GM12878 (cell line): ENCODE measurements at regions not wholly inside any gene's neighbourhood (a gene's known extent, or its start where the extent isn't known, plus 50 kb on each side); places are given as distances from the start of the nearest gene placed in this dataset.

Experiments
- BCL11A ChIP-seq: IDR thresholded peaks from 2 replicates; pipeline ENCODE4 v1.6.1; 2011; ENCODE audit warnings: low read depth, low read length
- CEBPB ChIP-seq, 2 experiments: fragments of 150-350 bp in 1 of 2; IDR thresholded peaks; 2 replicates each; pipeline ENCODE4 v1.6.1; 2012 to 2014; ENCODE audit warnings: low read depth in 2 of 2, low read length in 2 of 2, borderline replicate concordance in 1 of 2, inconsistent platforms in 1 of 2
- CHD4 ChIP-seq: fragments of 200-600 bp; sonication (generic); IDR thresholded peaks from 2 replicates; pipeline ENCODE4 v1.6.1; 2016; ENCODE audit warnings: mild to moderate bottlenecking
- EED ChIP-seq: sonication (generic); IDR thresholded peaks from 2 replicates; pipeline ENCODE4 v1.6.1; 2016; ENCODE audit warnings: antibody characterized with exemption, low read depth
- EZH2 ChIP-seq: IDR thresholded peaks from 2 replicates; pipeline ENCODE4 v1.6.1; 2012; ENCODE audit warnings: low read depth, mild to moderate bottlenecking, control low read depth, inconsistent platforms, low read length, borderline replicate concordance; ENCODE audit not compliant: control insufficient read depth
- HDAC6 ChIP-seq: fragments of 200-600 bp; sonication (generic); IDR thresholded peaks from one replicate; pipeline ENCODE4 v1.8.0; 2017; ENCODE audit warnings: antibody characterized with exemption; ENCODE audit not compliant: unreplicated experiment
- IRF4 ChIP-seq: IDR thresholded peaks from 2 replicates; pipeline ENCODE4 v1.6.1; 2011; ENCODE audit warnings: low read depth, low read length
- MEF2B ChIP-seq: fragments of 450-650 bp; IDR thresholded peaks from 2 replicates; pipeline ENCODE4 v1.6.1; 2018; ENCODE audit warnings: mild to moderate bottlenecking, moderate library complexity; ENCODE audit not compliant: partially characterized antibody, poor library complexity, severe bottlenecking
- NFYA ChIP-seq: IDR thresholded peaks from 2 replicates; pipeline ENCODE4 v1.6.1; 2011; ENCODE audit warnings: low read depth, mild to moderate bottlenecking, low read length, improper control_type of control experiment, borderline replicate concordance
- NFYB ChIP-seq: IDR thresholded peaks from 2 replicates; pipeline ENCODE4 v1.6.1; 2011; ENCODE audit warnings: low read depth, mild to moderate bottlenecking, low read length, improper control_type of control experiment, moderate library complexity; ENCODE audit not compliant: insufficient read depth
- POU2F2 ChIP-seq: IDR thresholded peaks from 3 replicates; pipeline ENCODE4 v1.6.1; 2011; ENCODE audit warnings: low read depth, mild to moderate bottlenecking, low read length, borderline replicate concordance
- RAD51 ChIP-seq: fragments of 450-650 bp; IDR thresholded peaks from 2 replicates; pipeline ENCODE4 v1.6.1; 2016; ENCODE audit warnings: moderate library complexity, mild to moderate bottlenecking, inconsistent platforms
- RELA ChIP-seq: fragments of 450-650 bp; IDR thresholded peaks from 2 replicates; pipeline ENCODE4 v1.8.0; 2014; ENCODE audit warnings: borderline replicate concordance; ENCODE audit not compliant: partially characterized antibody
- ZNF622 ChIP-seq: fragments of 450-650 bp; IDR thresholded peaks from 2 replicates; pipeline ENCODE4 v1.6.1; 2017; ENCODE audit warnings: mild to moderate bottlenecking, inconsistent platforms
- TF ChIP-seq, protein P1 (sequence below): fragments of 450-650 bp; IDR thresholded peaks from 2 replicates; pipeline ENCODE4 v1.6.1; 2017; ENCODE audit warnings: mild to moderate bottlenecking
- TF ChIP-seq, protein P2 (sequence below): fragments of 450-650 bp; IDR thresholded peaks from 2 replicates; pipeline ENCODE4 v1.6.1; 2017; ENCODE audit warnings: mild to moderate bottlenecking, moderate library complexity
- TF ChIP-seq, protein P3 (sequence below): IDR thresholded peaks from 2 replicates; pipeline ENCODE4 v1.6.1; 2011; ENCODE audit warnings: low read depth, low read length, improper control_type of control experiment, borderline replicate concordance
- TF ChIP-seq, protein P4 (sequence below): fragments of 450-650 bp; IDR thresholded peaks from 2 replicates; pipeline ENCODE4 v1.6.1; 2018; ENCODE audit warnings: mild to moderate bottlenecking, low read depth, moderate library complexity; ENCODE audit not compliant: partially characterized antibody
- TF ChIP-seq, protein P5 (sequence below): fragments of 450-650 bp; IDR thresholded peaks from 2 replicates; pipeline ENCODE4 v1.6.1; 2017; ENCODE audit warnings: borderline replicate concordance
- TF ChIP-seq, protein P6 (sequence below): IDR thresholded peaks from 2 replicates; pipeline ENCODE4 v1.6.1; 2012; ENCODE audit warnings: low read depth, low read length, improper control_type of control experiment

DNA sequence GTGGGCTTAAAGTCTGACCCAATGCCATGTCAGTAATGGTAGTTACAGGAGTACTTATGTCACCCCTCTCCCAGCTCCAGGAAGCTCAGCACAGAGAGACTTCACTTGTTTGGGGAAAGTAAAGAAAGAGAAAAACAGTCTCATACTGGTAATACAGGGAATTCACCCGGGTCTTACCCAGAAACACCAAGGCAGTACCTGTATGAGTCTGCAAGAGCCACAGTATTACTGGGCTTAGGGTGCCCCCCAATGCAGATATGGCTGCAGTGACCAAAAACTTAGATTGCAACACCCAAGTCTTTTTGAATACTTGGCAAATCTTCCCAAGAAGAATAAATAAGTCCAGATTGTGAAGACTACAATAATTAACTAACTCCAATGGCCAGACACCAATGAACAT is 622.1 kb downstream of the IGSF11 start (continued):
- TF ChIP-seq, protein P1, sequence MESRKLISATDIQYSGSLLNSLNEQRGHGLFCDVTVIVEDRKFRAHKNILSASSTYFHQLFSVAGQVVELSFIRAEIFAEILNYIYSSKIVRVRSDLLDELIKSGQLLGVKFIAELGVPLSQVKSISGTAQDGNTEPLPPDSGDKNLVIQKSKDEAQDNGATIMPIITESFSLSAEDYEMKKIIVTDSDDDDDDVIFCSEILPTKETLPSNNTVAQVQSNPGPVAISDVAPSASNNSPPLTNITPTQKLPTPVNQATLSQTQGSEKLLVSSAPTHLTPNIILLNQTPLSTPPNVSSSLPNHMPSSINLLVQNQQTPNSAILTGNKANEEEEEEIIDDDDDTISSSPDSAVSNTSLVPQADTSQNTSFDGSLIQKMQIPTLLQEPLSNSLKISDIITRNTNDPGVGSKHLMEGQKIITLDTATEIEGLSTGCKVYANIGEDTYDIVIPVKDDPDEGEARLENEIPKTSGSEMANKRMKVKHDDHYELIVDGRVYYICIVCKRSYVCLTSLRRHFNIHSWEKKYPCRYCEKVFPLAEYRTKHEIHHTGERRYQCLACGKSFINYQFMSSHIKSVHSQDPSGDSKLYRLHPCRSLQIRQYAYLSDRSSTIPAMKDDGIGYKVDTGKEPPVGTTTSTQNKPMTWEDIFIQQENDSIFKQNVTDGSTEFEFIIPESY: no peak
- TF ChIP-seq, protein P2, sequence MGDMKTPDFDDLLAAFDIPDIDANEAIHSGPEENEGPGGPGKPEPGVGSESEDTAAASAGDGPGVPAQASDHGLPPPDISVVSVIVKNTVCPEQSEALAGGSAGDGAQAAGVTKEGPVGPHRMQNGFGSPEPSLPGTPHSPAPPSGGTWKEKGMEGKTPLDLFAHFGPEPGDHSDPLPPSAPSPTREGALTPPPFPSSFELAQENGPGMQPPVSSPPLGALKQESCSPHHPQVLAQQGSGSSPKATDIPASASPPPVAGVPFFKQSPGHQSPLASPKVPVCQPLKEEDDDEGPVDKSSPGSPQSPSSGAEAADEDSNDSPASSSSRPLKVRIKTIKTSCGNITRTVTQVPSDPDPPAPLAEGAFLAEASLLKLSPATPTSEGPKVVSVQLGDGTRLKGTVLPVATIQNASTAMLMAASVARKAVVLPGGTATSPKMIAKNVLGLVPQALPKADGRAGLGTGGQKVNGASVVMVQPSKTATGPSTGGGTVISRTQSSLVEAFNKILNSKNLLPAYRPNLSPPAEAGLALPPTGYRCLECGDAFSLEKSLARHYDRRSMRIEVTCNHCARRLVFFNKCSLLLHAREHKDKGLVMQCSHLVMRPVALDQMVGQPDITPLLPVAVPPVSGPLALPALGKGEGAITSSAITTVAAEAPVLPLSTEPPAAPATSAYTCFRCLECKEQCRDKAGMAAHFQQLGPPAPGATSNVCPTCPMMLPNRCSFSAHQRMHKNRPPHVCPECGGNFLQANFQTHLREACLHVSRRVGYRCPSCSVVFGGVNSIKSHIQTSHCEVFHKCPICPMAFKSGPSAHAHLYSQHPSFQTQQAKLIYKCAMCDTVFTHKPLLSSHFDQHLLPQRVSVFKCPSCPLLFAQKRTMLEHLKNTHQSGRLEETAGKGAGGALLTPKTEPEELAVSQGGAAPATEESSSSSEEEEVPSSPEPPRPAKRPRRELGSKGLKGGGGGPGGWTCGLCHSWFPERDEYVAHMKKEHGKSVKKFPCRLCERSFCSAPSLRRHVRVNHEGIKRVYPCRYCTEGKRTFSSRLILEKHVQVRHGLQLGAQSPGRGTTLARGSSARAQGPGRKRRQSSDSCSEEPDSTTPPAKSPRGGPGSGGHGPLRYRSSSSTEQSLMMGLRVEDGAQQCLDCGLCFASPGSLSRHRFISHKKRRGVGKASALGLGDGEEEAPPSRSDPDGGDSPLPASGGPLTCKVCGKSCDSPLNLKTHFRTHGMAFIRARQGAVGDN: no peak
- TF ChIP-seq RAD51 (no peak), EZH2 (no peak), EED (0 out of 2 replicates have a peak, but pooled peaks have one; percentile 40), NFYB (no peak), NFYA (no peak), POU2F2 (no peak), MEF2B (no peak), RELA (peak; percentile 74), CHD4 (no peak), CEBPB (IDR thresholded peaks at IDR 0.05; ENCODE audit: borderline replicate concordance in 1 of 2, low read depth in 2 of 2, low read length in 2 of 2) (no peak), ZNF622 (no peak), IRF4 (peak; percentile 84), BCL11A (peak; percentile 66), HDAC6 (no peak)
- TF ChIP-seq, protein P3, sequence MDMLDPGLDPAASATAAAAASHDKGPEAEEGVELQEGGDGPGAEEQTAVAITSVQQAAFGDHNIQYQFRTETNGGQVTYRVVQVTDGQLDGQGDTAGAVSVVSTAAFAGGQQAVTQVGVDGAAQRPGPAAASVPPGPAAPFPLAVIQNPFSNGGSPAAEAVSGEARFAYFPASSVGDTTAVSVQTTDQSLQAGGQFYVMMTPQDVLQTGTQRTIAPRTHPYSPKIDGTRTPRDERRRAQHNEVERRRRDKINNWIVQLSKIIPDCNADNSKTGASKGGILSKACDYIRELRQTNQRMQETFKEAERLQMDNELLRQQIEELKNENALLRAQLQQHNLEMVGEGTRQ: no peak
- TF ChIP-seq, protein P4, sequence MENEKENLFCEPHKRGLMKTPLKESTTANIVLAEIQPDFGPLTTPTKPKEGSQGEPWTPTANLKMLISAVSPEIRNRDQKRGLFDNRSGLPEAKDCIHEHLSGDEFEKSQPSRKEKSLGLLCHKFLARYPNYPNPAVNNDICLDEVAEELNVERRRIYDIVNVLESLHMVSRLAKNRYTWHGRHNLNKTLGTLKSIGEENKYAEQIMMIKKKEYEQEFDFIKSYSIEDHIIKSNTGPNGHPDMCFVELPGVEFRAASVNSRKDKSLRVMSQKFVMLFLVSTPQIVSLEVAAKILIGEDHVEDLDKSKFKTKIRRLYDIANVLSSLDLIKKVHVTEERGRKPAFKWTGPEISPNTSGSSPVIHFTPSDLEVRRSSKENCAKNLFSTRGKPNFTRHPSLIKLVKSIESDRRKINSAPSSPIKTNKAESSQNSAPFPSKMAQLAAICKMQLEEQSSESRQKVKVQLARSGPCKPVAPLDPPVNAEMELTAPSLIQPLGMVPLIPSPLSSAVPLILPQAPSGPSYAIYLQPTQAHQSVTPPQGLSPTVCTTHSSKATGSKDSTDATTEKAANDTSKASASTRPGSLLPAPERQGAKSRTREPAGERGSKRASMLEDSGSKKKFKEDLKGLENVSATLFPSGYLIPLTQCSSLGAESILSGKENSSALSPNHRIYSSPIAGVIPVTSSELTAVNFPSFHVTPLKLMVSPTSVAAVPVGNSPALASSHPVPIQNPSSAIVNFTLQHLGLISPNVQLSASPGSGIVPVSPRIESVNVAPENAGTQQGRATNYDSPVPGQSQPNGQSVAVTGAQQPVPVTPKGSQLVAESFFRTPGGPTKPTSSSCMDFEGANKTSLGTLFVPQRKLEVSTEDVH: no peak
- TF ChIP-seq, protein P5, sequence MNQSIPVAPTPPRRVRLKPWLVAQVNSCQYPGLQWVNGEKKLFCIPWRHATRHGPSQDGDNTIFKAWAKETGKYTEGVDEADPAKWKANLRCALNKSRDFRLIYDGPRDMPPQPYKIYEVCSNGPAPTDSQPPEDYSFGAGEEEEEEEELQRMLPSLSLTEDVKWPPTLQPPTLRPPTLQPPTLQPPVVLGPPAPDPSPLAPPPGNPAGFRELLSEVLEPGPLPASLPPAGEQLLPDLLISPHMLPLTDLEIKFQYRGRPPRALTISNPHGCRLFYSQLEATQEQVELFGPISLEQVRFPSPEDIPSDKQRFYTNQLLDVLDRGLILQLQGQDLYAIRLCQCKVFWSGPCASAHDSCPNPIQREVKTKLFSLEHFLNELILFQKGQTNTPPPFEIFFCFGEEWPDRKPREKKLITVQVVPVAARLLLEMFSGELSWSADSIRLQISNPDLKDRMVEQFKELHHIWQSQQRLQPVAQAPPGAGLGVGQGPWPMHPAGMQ: no peak
- TF ChIP-seq, protein P6, sequence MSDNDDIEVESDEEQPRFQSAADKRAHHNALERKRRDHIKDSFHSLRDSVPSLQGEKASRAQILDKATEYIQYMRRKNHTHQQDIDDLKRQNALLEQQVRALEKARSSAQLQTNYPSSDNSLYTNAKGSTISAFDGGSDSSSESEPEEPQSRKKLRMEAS: no peak
